ENCODE measurements at regions not wholly inside any gene's neighbourhood (a gene's known extent, or its start where the extent isn't known, plus 50 kb on each side); places are given as distances from the start of the nearest gene placed in this dataset.

GRCh38 chr1:93815366-93816110, 63.5 kb downstream of the DNTTIP2 start:
- DNase-seq (ENCODE audit: low read depth), result no peak

- no peak for DNase-seq (ENCODE audit: low read depth)
Measured at GRCh38 chr1:93814795-93815340, 64.1 kb downstream of the DNTTIP2 start.

- DNase-seq (ENCODE audit: low read depth), result peak; percentile 8
Measured at GRCh38 chr1:93814059-93814794, 64.8 kb downstream of the DNTTIP2 start.

- DNase-seq (ENCODE audit: low read depth), result no peak
Measured at GRCh38 chr1:93813076-93813475, 65.9 kb downstream of the DNTTIP2 start.

GRCh38 chr1:93811326-93812065, 67.5 kb downstream of the DNTTIP2 start:
- DNase-seq (ENCODE audit: low read depth), result no peak

GRCh38 chr1:93810316-93810715, 68.7 kb downstream of the DNTTIP2 start:
- no peak for DNase-seq (ENCODE audit: low read depth)

GRCh38 chr1:93808871-93809270, 70.1 kb downstream of the DNTTIP2 start:
- no peak for DNase-seq (ENCODE audit: low read depth)

GRCh38 chr1:93807311-93807930, 71.6 kb downstream of the DNTTIP2 start:
- no peak for DNase-seq (ENCODE audit: low read depth)

- no peak for DNase-seq (ENCODE audit: low read depth)
Measured at GRCh38 chr1:93805027-93805610, 73.9 kb downstream of the DNTTIP2 start.

GRCh38 chr1:93804412-93804811, 74.6 kb downstream of the DNTTIP2 start:
- DNase-seq (ENCODE audit: low read depth), result no peak

GRCh38 chr1:93801471-93801870, 77.5 kb downstream of the DNTTIP2 start:
- DNase-seq (ENCODE audit: low read depth), result no peak

GRCh38 chr1:93800856-93801255, 78.2 kb downstream of the DNTTIP2 start:
- DNase-seq (ENCODE audit: low read depth), result no peak

GRCh38 chr1:93798291-93798690, 80.7 kb downstream of the DNTTIP2 start:
- DNase-seq (ENCODE audit: low read depth), result no peak

- DNase-seq (ENCODE audit: low read depth), result no peak
Measured at GRCh38 chr1:93784538-93784937, 94.5 kb downstream of the DNTTIP2 start.

- no peak for DNase-seq (ENCODE audit: low read depth)
Measured at GRCh38 chr1:93783876-93784275, 95.1 kb downstream of the DNTTIP2 start.

GRCh38 chr1:93779540-93780165, 98.0 kb upstream of the BCAR3 start:
- no peak for DNase-seq (ENCODE audit: low read depth)

GRCh38 chr1:93778457-93778856, 96.8 kb upstream of the BCAR3 start:
- DNase-seq (ENCODE audit: low read depth), result no peak

GRCh38 chr1:93777255-93777654, 95.6 kb upstream of the BCAR3 start:
- no peak for DNase-seq (ENCODE audit: low read depth)

- DNase-seq (ENCODE audit: low read depth), result no peak
Measured at GRCh38 chr1:93776728-93777127, 95.1 kb upstream of the BCAR3 start.

GRCh38 chr1:93775224-93775623, 93.6 kb upstream of the BCAR3 start:
- DNase-seq (ENCODE audit: low read depth), result no peak

GRCh38 chr1:93774707-93775106, 93.1 kb upstream of the BCAR3 start:
- no peak for DNase-seq (ENCODE audit: low read depth)
